GM10248 (cell line): ENCODE measurements at regions not wholly inside any gene's neighbourhood (a gene's known extent, or its start where the extent isn't known, plus 50 kb on each side); places are given as distances from the start of the nearest gene placed in this dataset.

Experiments
- CTCF ChIA-PET: fragments of 300-600 bp; sonication (Branson Sonifier 250); formaldehyde crosslinking; extraction: SDS; loops from one replicate; lab custom pipeline; 2021; ENCODE audit warnings: antibody characterized with exemption; lab: Yijun Ruan, JAX
- POLR2A ChIA-PET: fragments of 350-650 bp; sonication (Branson Sonifier 250); formaldehyde crosslinking; extraction: SDS; loops from one replicate; lab custom pipeline; 2020; ENCODE audit warnings: antibody characterized with exemption; lab: Yijun Ruan, JAX
- DNase-seq: peaks from one replicate; pipeline ENCODE4 v3.0.0; 2012; ENCODE audit errors: extremely low spot score
- CTCF ChIP-seq: IDR thresholded peaks from 2 replicates; pipeline ENCODE4 v1.5.1; 2012; ENCODE audit warnings: mild to moderate bottlenecking, low read depth; ENCODE audit errors: extremely low read depth, missing control alignments, control extremely low read depth

GRCh38 chr16:49967012-49967559 is 57.9 kb upstream of the CNEP1R1 start:
- TF ChIP-seq CTCF, result no peak
- CTCF ChIA-PET, result interaction anchor here (1.0 to 1.9 kb wide), 3 partner anchors 9 to 58 kb away, joined by 3 to 7 read pairs (median 3); partner anchors contain the start of gene CNEP1R1
- no peak for DNase-seq
- POLR2A ChIA-PET, result no interaction called here

GRCh38 chr16:49969091-49970030 is 55.7 kb upstream of the CNEP1R1 start:
- CTCF ChIA-PET, result interaction anchor here (1.0 kb wide), 1 partner anchor 22 kb away, joined by 3 read pairs; no protein-coding TSS in a partner anchor
- no peak for TF ChIP-seq CTCF
- POLR2A ChIA-PET, result no interaction called here
- no peak for DNase-seq

- CTCF ChIA-PET, result no interaction called here
- TF ChIP-seq CTCF, result no peak
- no peak for DNase-seq
- POLR2A ChIA-PET, result no interaction called here
These were observed 54.1 kb upstream of the CNEP1R1 start for GRCh38 chr16:49970797-49971431.

- TF ChIP-seq CTCF, result no peak
- POLR2A ChIA-PET, result no interaction called here
- CTCF ChIA-PET, result interaction anchor here (0.8 kb wide), 1 partner anchor 15 kb away, joined by 3 read pairs; no protein-coding TSS in a partner anchor
- DNase-seq, result no peak
These were observed 52.7 kb upstream of the CNEP1R1 start for GRCh38 chr16:49972280-49972679.

GRCh38 chr16:49972961-49973360 is 52.1 kb upstream of the CNEP1R1 start:
- POLR2A ChIA-PET, result interaction anchor here (0.6 kb wide), 1 partner anchor 18 kb away, joined by 3 read pairs; no protein-coding TSS in a partner anchor
- no peak for TF ChIP-seq CTCF
- CTCF ChIA-PET, result interaction anchor here (0.8 kb wide), 1 partner anchor 15 kb away, joined by 3 read pairs; no protein-coding TSS in a partner anchor
- DNase-seq, result no peak
